Activated naive CD4-positive, alpha-beta T cell treated with Interleukin-2 at 50 U/mL for 16 hours (primary cell): ENCODE measurements at regions not wholly inside any gene's neighbourhood (a gene's known extent, or its start where the extent isn't known, plus 50 kb on each side); places are given as distances from the start of the nearest gene placed in this dataset.
"Not testable (repeated sequence)": the region's sequence is repeated elsewhere in the genome, so short reads cannot be mapped to it uniquely, and the experiment has no call there.

ENCODE experiments used
- DNase-seq: peaks from one replicate; pipeline ENCODE4 v3.0.0-alpha.2; 2020

- DNase-seq, result no peak
Measured at GRCh38 chr13:110811008-110811720, 97.7 kb downstream of the ING1 start.

- DNase-seq, result no peak
Measured at GRCh38 chr13:110811771-110812120, 98.2 kb downstream of the ING1 start.

- no peak for DNase-seq
Measured at GRCh38 chr13:110812121-110812868, 98.8 kb downstream of the ING1 start.

- no peak for DNase-seq
Measured at GRCh38 chr13:110812869-110813645, 99.6 kb downstream of the ING1 start.

GRCh38 chr13:110813646-110814624, 100.4 kb downstream of the ING1 start:
- DNase-seq, result no peak

- no peak for DNase-seq
Measured at GRCh38 chr13:110815471-110816204, 99.2 kb downstream of the ANKRD10 start.

GRCh38 chr13:110816500-110816899, 98.4 kb downstream of the ANKRD10 start:
- DNase-seq, result no peak

- no peak for DNase-seq
Measured at GRCh38 chr13:110817143-110817542, 97.7 kb downstream of the ANKRD10 start.

GRCh38 chr13:110818747-110819146, 96.1 kb downstream of the ANKRD10 start:
- no peak for DNase-seq

GRCh38 chr13:110819203-110820014, 95.5 kb downstream of the ANKRD10 start:
- DNase-seq, result peak; percentile 78

GRCh38 chr13:110820322-110820721, 94.5 kb downstream of the ANKRD10 start:
- no peak for DNase-seq

GRCh38 chr13:110821837-110822668, 92.8 kb downstream of the ANKRD10 start:
- DNase-seq, result not testable (repeated sequence)

GRCh38 chr13:110822669-110822945, 92.3 kb downstream of the ANKRD10 start:
- no peak for DNase-seq

GRCh38 chr13:110824702-110825300, 90.1 kb downstream of the ANKRD10 start:
- DNase-seq, result no peak

- DNase-seq, result no peak
Measured at GRCh38 chr13:110825516-110825915, 89.4 kb downstream of the ANKRD10 start.

- DNase-seq, result no peak
Measured at GRCh38 chr13:110826101-110826500, 88.8 kb downstream of the ANKRD10 start.

- DNase-seq, result no peak
Measured at GRCh38 chr13:110826861-110827672, 87.8 kb downstream of the ANKRD10 start.
